MM.1S (cell line): ENCODE measurements at regions not wholly inside any gene's neighbourhood (a gene's known extent, or its start where the extent isn't known, plus 50 kb on each side); places are given as distances from the start of the nearest gene placed in this dataset.
"Not testable (repeated sequence)": the region's sequence is repeated elsewhere in the genome, so short reads cannot be mapped to it uniquely, and the experiment has no call there.

Experiments
- DNase-seq: peaks from one replicate; pipeline ENCODE4 v3.0.0-alpha.2; 2015
- H2AFZ ChIP-seq: fragments of 300-600 bp; sonication (generic); 2 replicates; pipeline ENCODE4 v1.6.0; 2016; ENCODE audit warnings: antibody characterized with exemption, low read length
- H3F3A ChIP-seq: fragments of 300-600 bp; sonication (generic); 2 replicates; pipeline ENCODE4 v1.6.1; 2016; ENCODE audit warnings: mild to moderate bottlenecking, antibody characterized with exemption, low read length, moderate library complexity, mixed read lengths; ENCODE audit not compliant: insufficient read depth
- H3K27ac ChIP-seq: fragments of 300-600 bp; sonication (generic); 2 replicates; pipeline ENCODE4 v1.5.1; 2016; ENCODE audit warnings: mild to moderate bottlenecking, low read length
- H3K27me3 ChIP-seq: fragments of 300-600 bp; sonication (generic); replicated peaks from 2 replicates; pipeline ENCODE4 v1.6.0; 2016; ENCODE audit warnings: low read length; ENCODE audit not compliant: insufficient read depth
- H3K36me3 ChIP-seq: fragments of 300-600 bp; sonication (generic); replicated peaks from 2 replicates; pipeline ENCODE4 v1.6.1; 2016; ENCODE audit warnings: mild to moderate bottlenecking, low read length, mixed read lengths; ENCODE audit not compliant: insufficient read depth
- H3K4me1 ChIP-seq: fragments of 300-600 bp; sonication (generic); 2 replicates; pipeline ENCODE4 v1.6.1; 2016; ENCODE audit warnings: low read length, mixed read lengths
- H3K4me2 ChIP-seq: fragments of 300-600 bp; sonication (generic); 2 replicates; pipeline ENCODE4 v1.6.0; 2016; ENCODE audit warnings: low read depth, low read length
- H3K4me3 ChIP-seq: fragments of 300-600 bp; sonication (generic); 2 replicates; pipeline ENCODE4 v1.5.1; 2016; ENCODE audit warnings: low read length, mixed read lengths
- H3K79me2 ChIP-seq: fragments of 300-600 bp; sonication (generic); 2 replicates; pipeline ENCODE4 v1.6.1; 2016; ENCODE audit warnings: mixed run types, low read length, mixed read lengths
- H3K9ac ChIP-seq: fragments of 300-600 bp; sonication (generic); 2 replicates; pipeline ENCODE4 v1.6.1; 2016; ENCODE audit warnings: low read length, mixed read lengths
- H3K9me2 ChIP-seq: fragments of 300-600 bp; sonication (generic); replicated peaks from 2 replicates; pipeline ENCODE4 v1.6.1; 2016; ENCODE audit warnings: mild to moderate bottlenecking, low read length, mixed read lengths; ENCODE audit not compliant: insufficient read depth
- H3K9me3 ChIP-seq: fragments of 300-600 bp; sonication (generic); replicated peaks from 2 replicates; pipeline ENCODE4 v1.6.1; 2016; ENCODE audit warnings: mild to moderate bottlenecking, low read length, mixed read lengths; ENCODE audit not compliant: insufficient read depth
- H4K20me1 ChIP-seq: fragments of 300-600 bp; sonication (generic); 2 replicates; pipeline ENCODE4 v1.6.1; 2016; ENCODE audit warnings: mild to moderate bottlenecking, low read length, moderate library complexity, mixed read lengths; ENCODE audit not compliant: insufficient read depth
- CTCF ChIP-seq: fragments of 300-600 bp; sonication (generic); IDR thresholded peaks from 2 replicates; pipeline ENCODE4 v1.5.1; 2016; ENCODE audit warnings: antibody characterized with exemption, low read length, mixed read lengths
- EZH2 ChIP-seq: fragments of 300-600 bp; sonication (generic); optimal IDR thresholded peaks from 2 replicates; pipeline ENCODE3; 2017; ENCODE audit warnings: low read depth, mild to moderate bottlenecking, antibody characterized with exemption, low read length, mixed read lengths
- EZH2phosphoT487 ChIP-seq: fragments of 300-600 bp; sonication (generic); IDR thresholded peaks from 2 replicates; pipeline ENCODE4 v1.6.1; 2018; ENCODE audit warnings: antibody characterized with exemption, low read length

GRCh38 chr11:98390391-98390790 lies 630.4 kb upstream of the CNTN5 start:
- no peaks in the 10 kb centered on the region for H3F3A ChIP-seq
- no peak for DNase-seq
- H2AFZ ChIP-seq, result no peak overlapping the region
- no peaks in the 10 kb centered on the region for H4K20me1 ChIP-seq
- H3K27me3 ChIP-seq, result no peaks in the 10 kb centered on the region
- no peaks in the 10 kb centered on the region for H3K9me2 ChIP-seq
- no peak overlapping the region for H3K4me2 ChIP-seq
- no peaks in the 10 kb centered on the region for H3K4me1 ChIP-seq
- no peak overlapping the region for H3K27ac ChIP-seq
- H3K9ac ChIP-seq, result no peak overlapping the region
- H3K4me3 ChIP-seq, result no peak overlapping the region
- no peaks in the 10 kb centered on the region for H3K79me2 ChIP-seq
- no peaks in the 10 kb centered on the region for H3K9me3 ChIP-seq
- H3K36me3 ChIP-seq, result no peaks in the 10 kb centered on the region
- TF ChIP-seq EZH2 (no peak), CTCF (no peak), EZH2phosphoT487 (no peak)

GRCh38 chr11:98394500-98394899 lies 626.2 kb upstream of the CNTN5 start:
- not testable (repeated sequence) for H3K27me3 ChIP-seq, H2AFZ ChIP-seq, H3K4me1 ChIP-seq, H3F3A ChIP-seq, H3K79me2 ChIP-seq, H3K4me3 ChIP-seq, H3K9ac ChIP-seq, H4K20me1 ChIP-seq, H3K9me2 ChIP-seq, H3K36me3 ChIP-seq, H3K9me3 ChIP-seq, DNase-seq, H3K4me2 ChIP-seq, H3K27ac ChIP-seq

DNA sequence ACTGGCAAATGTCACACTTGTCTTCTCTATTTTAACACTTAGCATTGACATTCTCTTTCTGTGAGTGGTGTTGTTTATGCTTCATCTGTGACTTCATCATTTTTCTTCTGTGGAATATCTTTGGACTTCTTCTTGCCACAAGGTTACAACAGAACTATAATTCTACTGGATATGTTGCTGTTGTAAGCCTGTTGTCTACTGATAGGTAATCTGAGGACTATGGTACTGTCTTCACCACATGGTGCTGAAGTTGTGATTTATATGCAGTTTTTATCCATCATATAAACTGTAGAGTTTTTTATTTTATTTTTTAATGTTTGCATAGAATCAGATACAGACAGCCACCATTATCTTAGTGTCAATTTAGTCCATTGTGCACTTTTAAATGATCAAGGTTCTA lies 622.2 kb upstream of the CNTN5 start:
- H3K9ac ChIP-seq, result no peak overlapping the region
- H3K4me3 ChIP-seq, result no peak overlapping the region
- no peaks in the 10 kb centered on the region for H3K27me3 ChIP-seq
- no peak overlapping the region for H3K4me2 ChIP-seq
- H3K4me1 ChIP-seq, result no peaks in the 10 kb centered on the region
- no peaks in the 10 kb centered on the region for H3F3A ChIP-seq
- TF ChIP-seq CTCF (no peak), EZH2 (no peak), EZH2phosphoT487 (no peak)
- DNase-seq, result no peak
- no peak overlapping the region for H3K27ac ChIP-seq
- H2AFZ ChIP-seq, result no peak overlapping the region
- H3K36me3 ChIP-seq, result no peaks in the 10 kb centered on the region
- no peaks in the 10 kb centered on the region for H3K79me2 ChIP-seq
- no peaks in the 10 kb centered on the region for H3K9me3 ChIP-seq
- H4K20me1 ChIP-seq, result no peaks in the 10 kb centered on the region
- H3K9me2 ChIP-seq, result no peaks in the 10 kb centered on the region

DNA sequence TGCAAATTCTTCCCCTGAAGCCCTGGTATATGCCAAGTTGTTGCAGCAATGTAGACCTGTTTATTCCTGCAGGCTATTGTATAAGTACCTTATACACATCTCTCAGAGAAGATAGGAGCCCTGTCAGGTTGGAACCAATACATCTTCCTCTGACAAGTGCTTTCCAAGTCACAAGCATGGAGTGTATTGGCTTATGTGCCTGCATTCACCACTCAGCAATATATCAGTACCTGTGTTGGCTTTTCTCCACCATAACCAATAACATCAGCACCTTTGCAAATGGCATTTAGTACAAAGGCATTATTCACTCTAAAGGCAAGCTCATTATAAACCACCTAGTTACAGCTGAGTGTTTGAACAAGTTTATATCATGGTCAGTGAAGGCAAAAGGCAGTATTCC lies 611.7 kb upstream of the CNTN5 start:
- no peak overlapping the region for H3K4me2 ChIP-seq
- TF ChIP-seq CTCF, result no peak
- TF ChIP-seq EZH2, result no peak
- no peak for TF ChIP-seq EZH2phosphoT487
- H3K9me2 ChIP-seq, result no peaks in the 10 kb centered on the region
- H3K4me1 ChIP-seq, result no peaks in the 10 kb centered on the region
- no peak for DNase-seq
- no peaks in the 10 kb centered on the region for H3K79me2 ChIP-seq
- no peak overlapping the region for H3K4me3 ChIP-seq
- no peak overlapping the region for H3K27ac ChIP-seq
- no peaks in the 10 kb centered on the region for H3K36me3 ChIP-seq
- no peaks in the 10 kb centered on the region for H3K27me3 ChIP-seq
- H3K9me3 ChIP-seq, result no peaks in the 10 kb centered on the region
- H4K20me1 ChIP-seq, result no peaks in the 10 kb centered on the region
- H3F3A ChIP-seq, result no peaks in the 10 kb centered on the region
- no peak overlapping the region for H2AFZ ChIP-seq
- H3K9ac ChIP-seq, result no peak overlapping the region
